Type B pancreatic cell (in vitro differentiated cells): ENCODE measurements at regions not wholly inside any gene's neighbourhood (a gene's known extent, or its start where the extent isn't known, plus 50 kb on each side); places are given as distances from the start of the nearest gene placed in this dataset.

Experiments
- DNase-seq: peaks from one replicate; pipeline ENCODE4 v3.0.0; 2021; ENCODE audit warnings: mixed read lengths; ENCODE audit not compliant: unreplicated experiment; ENCODE audit errors: extremely low spot score
- H3K27ac Mint-ChIP-seq: 2 replicates; pipeline ENCODE4 v1.8.0; 2021; ENCODE audit warnings: mild to moderate bottlenecking, mixed read lengths
- H3K27me3 Mint-ChIP-seq: 2 replicates; pipeline ENCODE4 v1.8.0; 2021; ENCODE audit warnings: mixed read lengths
- H3K36me3 Mint-ChIP-seq: 2 replicates; pipeline ENCODE4 v1.8.0; 2021; ENCODE audit warnings: mixed read lengths
- H3K4me1 Mint-ChIP-seq: one replicate; pipeline ENCODE4 v1.8.0; 2021; ENCODE audit warnings: mixed read lengths; ENCODE audit not compliant: unreplicated experiment
- H3K4me3 Mint-ChIP-seq: 2 replicates; pipeline ENCODE4 v1.8.0; 2021; ENCODE audit warnings: mild to moderate bottlenecking, mixed read lengths
- H3K9me3 Mint-ChIP-seq: 2 replicates; pipeline ENCODE4 v1.8.0; 2021; ENCODE audit warnings: mixed read lengths
- TF ChIP-seq, protein P1 (sequence below): fragments of 200-600 bp; sonication (generic); conservative IDR thresholded peaks from 2 replicates; pipeline ENCODE4 v1.5.0; 2021; ENCODE audit warnings: antibody characterized with exemption, mild to moderate bottlenecking

DNA sequence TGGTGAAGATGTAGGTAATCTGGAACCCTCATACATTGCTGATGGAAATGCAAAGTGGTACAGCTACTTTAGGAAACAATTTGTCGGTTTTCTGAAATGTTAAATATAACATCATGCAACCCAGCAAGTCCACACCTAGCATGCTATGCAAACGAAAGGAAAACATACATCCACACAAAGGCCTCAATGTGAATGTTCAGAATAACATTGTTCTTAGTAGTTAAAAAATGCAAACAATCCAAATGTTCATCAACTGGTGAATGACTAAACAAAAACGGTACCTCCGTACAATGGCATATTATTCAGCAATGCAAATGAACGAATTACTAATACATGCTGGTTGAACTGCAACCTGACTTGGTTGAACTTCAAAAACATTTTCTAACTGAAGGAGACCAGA lies 423.3 kb upstream of the THRB start:
- peaks cover 4% of the 10 kb centered on the region for H3K36me3 Mint-ChIP-seq
- H3K4me3 Mint-ChIP-seq: no peak overlapping the region
- no peak for DNase-seq
- peaks cover 9% of the 10 kb centered on the region for H3K27me3 Mint-ChIP-seq
- no peaks in the 10 kb centered on the region for H3K9me3 Mint-ChIP-seq
- TF ChIP-seq, protein P1, sequence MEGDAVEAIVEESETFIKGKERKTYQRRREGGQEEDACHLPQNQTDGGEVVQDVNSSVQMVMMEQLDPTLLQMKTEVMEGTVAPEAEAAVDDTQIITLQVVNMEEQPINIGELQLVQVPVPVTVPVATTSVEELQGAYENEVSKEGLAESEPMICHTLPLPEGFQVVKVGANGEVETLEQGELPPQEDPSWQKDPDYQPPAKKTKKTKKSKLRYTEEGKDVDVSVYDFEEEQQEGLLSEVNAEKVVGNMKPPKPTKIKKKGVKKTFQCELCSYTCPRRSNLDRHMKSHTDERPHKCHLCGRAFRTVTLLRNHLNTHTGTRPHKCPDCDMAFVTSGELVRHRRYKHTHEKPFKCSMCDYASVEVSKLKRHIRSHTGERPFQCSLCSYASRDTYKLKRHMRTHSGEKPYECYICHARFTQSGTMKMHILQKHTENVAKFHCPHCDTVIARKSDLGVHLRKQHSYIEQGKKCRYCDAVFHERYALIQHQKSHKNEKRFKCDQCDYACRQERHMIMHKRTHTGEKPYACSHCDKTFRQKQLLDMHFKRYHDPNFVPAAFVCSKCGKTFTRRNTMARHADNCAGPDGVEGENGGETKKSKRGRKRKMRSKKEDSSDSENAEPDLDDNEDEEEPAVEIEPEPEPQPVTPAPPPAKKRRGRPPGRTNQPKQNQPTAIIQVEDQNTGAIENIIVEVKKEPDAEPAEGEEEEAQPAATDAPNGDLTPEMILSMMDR: no peak
- no peak overlapping the region for H3K27ac Mint-ChIP-seq
- peaks cover 5% of the 10 kb centered on the region for H3K4me1 Mint-ChIP-seq

DNA sequence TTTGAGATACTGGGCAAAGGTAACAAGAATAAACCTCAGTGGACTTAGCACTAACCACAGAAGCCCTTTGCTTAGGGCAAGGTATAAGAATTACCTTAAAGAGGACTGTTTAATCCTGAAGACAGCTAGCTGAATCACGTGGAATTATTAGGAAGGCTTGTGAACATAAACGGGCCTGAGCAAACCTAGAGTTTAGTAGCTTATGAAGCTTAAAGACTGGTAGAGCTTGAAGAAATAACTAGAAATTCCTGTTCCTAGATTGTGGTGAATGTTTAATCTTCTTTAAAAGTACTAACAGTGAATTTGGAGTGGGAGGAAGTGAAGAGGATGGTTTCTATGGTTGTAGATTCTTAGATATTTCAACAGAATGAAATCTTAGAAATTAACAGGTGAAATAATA lies 428.9 kb upstream of the THRB start:
- H3K27ac Mint-ChIP-seq: no peak overlapping the region
- peaks cover 7% of the 10 kb centered on the region for H3K4me1 Mint-ChIP-seq
- TF ChIP-seq, protein P1: no peak

GRCh38 chr3:24929521-24929920 lies 434.9 kb upstream of the THRB start:
- Mint-ChIP-seq H3K9me3 (no peaks in the 10 kb centered on the region), H3K4me1 (peaks cover 9% of the 10 kb centered on the region), H3K4me3 (no peak overlapping the region), H3K27ac (no peak overlapping the region), H3K36me3 (no peaks in the 10 kb centered on the region), H3K27me3 (peaks cover 4% of the 10 kb centered on the region)
- TF ChIP-seq, protein P1: no peak
- DNase-seq: no peak

More for the DNA sequence above, 428.9 kb upstream of the THRB start:
- no peak for DNase-seq
- Mint-ChIP-seq H3K36me3 (no peaks in the 10 kb centered on the region), H3K4me3 (no peak overlapping the region), H3K27me3 (peaks cover 6% of the 10 kb centered on the region), H3K9me3 (no peaks in the 10 kb centered on the region)

- Mint-ChIP-seq H3K4me1 (peaks cover 24% of the 10 kb centered on the region), H3K9me3 (no peaks in the 10 kb centered on the region), H3K4me3 (no peak overlapping the region), H3K27ac (no peak overlapping the region), H3K36me3 (no peaks in the 10 kb centered on the region), H3K27me3 (peaks cover 4% of the 10 kb centered on the region)
- TF ChIP-seq, protein P1: no peak
- DNase-seq: no peak
Observed at GRCh38 chr3:24933401-24933800, 438.8 kb upstream of the THRB start.

GRCh38 chr3:24936574-24936973 lies 441.9 kb upstream of the THRB start:
- no peaks in the 10 kb centered on the region for H3K36me3 Mint-ChIP-seq
- H3K9me3 Mint-ChIP-seq: no peaks in the 10 kb centered on the region
- H3K27me3 Mint-ChIP-seq: peaks cover 4% of the 10 kb centered on the region
- H3K4me3 Mint-ChIP-seq: no peak overlapping the region
- H3K27ac Mint-ChIP-seq: no peak overlapping the region
- no peak for DNase-seq
- TF ChIP-seq, protein P1: no peak
- H3K4me1 Mint-ChIP-seq: peaks cover 24% of the 10 kb centered on the region

DNA sequence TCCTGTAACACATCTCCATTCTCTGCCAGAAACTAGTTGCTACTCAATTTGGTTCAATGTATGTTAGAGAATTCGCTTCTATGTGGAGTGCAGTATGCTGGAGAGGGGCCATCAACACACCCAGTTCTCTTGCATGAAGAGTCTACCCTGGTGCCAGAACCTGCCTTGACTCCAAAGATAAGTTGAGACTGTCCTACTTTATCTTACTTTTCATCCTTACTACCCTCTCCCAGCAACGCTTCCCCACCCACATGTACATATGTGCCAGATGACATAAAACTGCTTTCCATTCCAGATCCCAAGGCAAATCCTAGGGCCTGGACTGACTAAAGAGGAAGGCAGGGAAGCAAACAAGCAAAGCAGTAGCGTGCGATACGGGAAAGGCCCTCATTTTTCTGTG lies 442.6 kb upstream of the THRB start:
- Mint-ChIP-seq H3K36me3 (no peaks in the 10 kb centered on the region), H3K9me3 (no peaks in the 10 kb centered on the region), H3K27ac (no peak overlapping the region), H3K4me3 (no peak overlapping the region), H3K27me3 (peaks cover 4% of the 10 kb centered on the region), H3K4me1 (peaks cover 24% of the 10 kb centered on the region)
- DNase-seq: no peak
- TF ChIP-seq, protein P1: no peak
